Lower lobe of right lung (tissue), 2 donors: ENCODE measurements at regions not wholly inside any gene's neighbourhood (a gene's known extent, or its start where the extent isn't known, plus 50 kb on each side); places are given as distances from the start of the nearest gene placed in this dataset.

Experiments
- ATAC-seq, 2 donors: fragments of 200-7000 bp; cut with Tn5 transposase; one replicate each; pipeline ENCODE4 v1.9.1; 2020 to 2022; ENCODE audit warnings: mild to moderate bottlenecking in 2 of 2, moderate library complexity in 2 of 2
- DNase-seq: peaks from one replicate; pipeline ENCODE4 v3.0.0-alpha.2; 2020
- H3K27ac ChIP-seq: fragments of 200-600 bp; one replicate; pipeline ENCODE4 v1.8.0; 2022
- H3K27me3 ChIP-seq: fragments of 200-600 bp; one replicate; pipeline ENCODE4 v1.8.0; 2022; ENCODE audit warnings: low read depth
- H3K36me3 ChIP-seq: fragments of 200-600 bp; one replicate; pipeline ENCODE4 v1.8.0; 2022; ENCODE audit warnings: mild to moderate bottlenecking
- H3K4me1 ChIP-seq: fragments of 200-600 bp; one replicate; pipeline ENCODE4 v1.8.0; 2022
- H3K4me3 ChIP-seq: fragments of 200-600 bp; one replicate; pipeline ENCODE4 v1.8.0; 2022; ENCODE audit warnings: mild to moderate bottlenecking
- H3K9me3 ChIP-seq: fragments of 200-600 bp; one replicate; pipeline ENCODE4 v1.8.0; 2022
- CTCF ChIP-seq: fragments of 200-600 bp; IDR thresholded peaks from one replicate; pipeline ENCODE4 v1.8.0; 2022; ENCODE audit warnings: antibody characterized with exemption, mild to moderate bottlenecking
- intact Hi-C: fragments of 100-400 bp; cut with DNase I; formaldehyde crosslinking; loops from one replicate; pipeline ENCODE4 v1.11.0; 2022
- donor health status: DM: no; HTN: yes; CAD: no; lungs with severe emphysema.

GRCh38 chr12:3416670-3417069 is 74.3 kb upstream of the PRMT8 start:
- Histone ChIP-seq H3K36me3 (no peaks in the 10 kb centered on the region), H3K4me1 (no peaks in the 10 kb centered on the region), H3K9me3 (no peaks in the 10 kb centered on the region), H3K27ac (no peak overlapping the region), H3K4me3 (no peak overlapping the region), H3K27me3 (no peaks in the 10 kb centered on the region)
- ATAC-seq (no peak), DNase-seq (no peak)
- TF ChIP-seq CTCF = no peak
- intact Hi-C loops = no loop called here

DNA sequence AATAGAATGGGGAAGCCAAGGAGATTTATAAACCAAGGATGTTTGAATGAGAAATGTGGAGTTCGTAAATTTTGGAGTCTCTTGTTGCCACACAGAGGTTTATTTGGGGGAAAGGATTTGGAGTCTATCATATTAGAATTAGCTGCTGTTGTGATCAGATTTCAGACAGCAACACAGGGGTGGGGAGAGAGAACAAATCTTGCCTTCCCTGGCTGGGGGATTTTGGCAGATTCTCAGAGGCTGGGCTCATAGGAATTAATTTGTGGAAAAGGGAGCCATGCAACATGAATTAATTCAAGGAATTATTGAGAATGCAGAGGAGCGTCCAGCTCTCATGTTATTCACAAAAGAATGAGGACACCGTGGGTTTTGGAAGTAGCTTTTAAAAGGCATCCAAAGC is 73.9 kb upstream of the PRMT8 start:
- no peaks in the 10 kb centered on the region for H3K9me3 ChIP-seq
- no peak for TF ChIP-seq CTCF
- no peaks in the 10 kb centered on the region for H3K27me3 ChIP-seq
- H3K4me3 ChIP-seq = no peak overlapping the region
- no peak overlapping the region for H3K27ac ChIP-seq
- H3K36me3 ChIP-seq = no peaks in the 10 kb centered on the region
- DNase-seq = no peak
- no peaks in the 10 kb centered on the region for H3K4me1 ChIP-seq
- no peak for ATAC-seq
- intact Hi-C loops = no loop called here

DNA sequence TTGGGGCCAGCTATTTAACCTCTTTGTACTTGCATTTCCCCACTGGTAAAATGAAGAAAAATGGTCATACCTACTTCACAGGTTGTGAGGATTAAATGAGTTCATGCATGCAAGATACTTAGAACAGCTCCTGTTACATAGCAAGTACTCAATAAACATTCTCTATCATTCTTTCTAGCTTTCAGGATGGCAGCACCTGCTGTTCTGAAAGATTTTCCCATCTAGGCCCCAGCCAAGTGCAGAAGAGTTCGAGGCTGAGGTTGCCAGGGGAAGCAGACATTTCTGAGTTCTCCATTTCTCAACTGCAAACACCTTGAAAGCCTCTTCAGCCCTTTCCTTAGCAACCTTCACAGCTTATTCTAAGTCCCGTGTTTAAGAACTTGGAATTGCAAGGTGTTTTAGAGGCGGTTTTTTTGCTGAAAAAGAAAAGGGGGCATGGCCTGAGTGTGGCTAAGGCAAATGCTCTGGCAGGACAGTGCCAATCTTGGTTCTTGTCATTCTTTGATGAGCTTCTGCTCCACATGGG is 73.0 kb upstream of the PRMT8 start:
- DNase-seq (no peak), ATAC-seq (peak; percentile 21 to 31)
- Histone ChIP-seq H3K9me3 (no peaks in the 10 kb centered on the region), H3K4me3 (no peak overlapping the region), H3K27ac (peak overlapping the region; percentile 33), H3K27me3 (no peaks in the 10 kb centered on the region), H3K36me3 (no peaks in the 10 kb centered on the region), H3K4me1 (no peaks in the 10 kb centered on the region)
- no peak for TF ChIP-seq CTCF
- intact Hi-C loops = no loop called here

DNA sequence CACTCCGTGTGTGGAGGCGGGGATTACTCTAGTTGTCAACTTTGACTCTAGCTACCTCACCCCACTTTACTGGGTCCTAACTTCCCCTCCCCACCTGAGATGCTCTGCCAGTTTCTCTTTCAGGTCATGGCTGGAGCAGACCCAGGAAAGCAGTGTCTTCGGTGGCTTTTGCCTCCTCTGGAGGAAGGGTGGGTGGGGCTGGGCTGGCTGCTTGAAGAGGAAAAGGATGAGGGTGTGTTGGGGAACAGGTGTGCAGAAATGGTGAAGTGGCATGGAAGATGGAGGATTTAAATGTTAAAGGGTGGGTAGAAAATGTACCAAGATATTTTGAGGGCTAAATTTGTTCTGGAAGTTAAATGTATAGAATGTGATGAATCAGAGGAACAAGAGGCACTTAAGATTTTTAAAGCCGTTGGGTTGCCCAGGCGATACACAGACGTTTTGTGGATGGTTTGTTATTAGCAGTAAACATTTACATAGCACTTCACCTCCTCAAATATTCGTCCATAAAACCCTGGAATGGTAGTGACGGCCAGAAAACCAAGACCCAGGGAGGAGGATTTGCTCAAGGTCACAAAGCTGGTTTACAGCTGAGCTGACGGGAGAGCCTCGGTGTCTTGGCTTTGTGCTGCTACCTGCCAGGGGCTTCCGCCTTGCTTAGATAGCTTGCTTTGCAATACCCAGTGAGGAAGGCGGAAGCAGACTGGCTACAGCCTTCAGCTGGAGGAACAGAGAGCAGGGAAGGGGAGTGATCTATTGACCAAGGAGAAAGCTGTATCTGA is 72.2 kb upstream of the PRMT8 start:
- Histone ChIP-seq H3K9me3 (no peaks in the 10 kb centered on the region), H3K27ac (peak overlapping the region; percentile 72), H3K36me3 (no peaks in the 10 kb centered on the region), H3K4me1 (no peaks in the 10 kb centered on the region), H3K27me3 (no peaks in the 10 kb centered on the region), H3K4me3 (no peak overlapping the region)
- TF ChIP-seq CTCF = no peak
- DNase-seq = no peak
- ATAC-seq = peak; percentile 84 to 90
- intact Hi-C loops = no loop called here

DNA sequence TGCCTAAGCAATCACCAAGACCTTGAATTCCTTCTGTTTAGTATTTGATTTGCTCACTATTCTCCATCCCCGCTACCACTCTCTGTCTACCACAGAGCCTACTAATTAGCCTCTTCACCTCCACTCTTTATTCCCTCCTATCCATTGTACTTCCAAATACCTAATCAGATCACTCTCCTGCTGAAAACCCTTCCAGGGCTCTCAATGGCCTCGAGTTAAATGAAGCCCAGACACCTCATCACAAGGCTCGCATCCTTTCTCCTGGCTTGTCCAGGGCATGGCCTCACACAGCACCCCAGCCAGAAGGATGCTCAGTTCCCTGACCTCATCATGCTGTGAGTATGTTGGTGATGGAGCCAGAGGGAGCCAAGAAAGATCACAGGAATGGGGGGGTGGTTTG is 71.4 kb upstream of the PRMT8 start:
- Histone ChIP-seq H3K9me3 (no peaks in the 10 kb centered on the region), H3K27ac (peak overlapping the region; percentile 72), H3K36me3 (no peaks in the 10 kb centered on the region), H3K4me1 (no peaks in the 10 kb centered on the region), H3K4me3 (no peak overlapping the region), H3K27me3 (no peaks in the 10 kb centered on the region)
- TF ChIP-seq CTCF = no peak
- no peak for DNase-seq
- ATAC-seq = no peak
- intact Hi-C loops = no loop called here
